NB4 (cell line): ENCODE measurements at regions not wholly inside any gene's neighbourhood (a gene's known extent, or its start where the extent isn't known, plus 50 kb on each side); places are given as distances from the start of the nearest gene placed in this dataset.

ENCODE experiments used
- DNase-seq: peaks from one replicate; pipeline ENCODE4 v3.0.0; 2010; ENCODE audit warnings: low read depth
- H3K4me3 ChIP-seq: one replicate; pipeline ENCODE4 v1.5.1; 2011; ENCODE audit warnings: mild to moderate bottlenecking, low read depth, low read length, moderate library complexity
- MYC ChIP-seq: IDR thresholded peaks from 2 replicates; pipeline ENCODE4 v1.6.1; 2011; ENCODE audit warnings: low read depth, low read length
- POLR2A ChIP-seq: IDR thresholded peaks from 2 replicates; pipeline ENCODE4 v1.6.1; 2011; ENCODE audit warnings: mild to moderate bottlenecking; ENCODE audit not compliant: insufficient read length; ENCODE audit errors: extremely low read depth
- TF ChIP-seq, protein P1 (sequence below): IDR thresholded peaks from one replicate; pipeline ENCODE4 v1.5.1; 2012; ENCODE audit warnings: low read depth, low read length
- TF ChIP-seq, protein P2 (sequence below): IDR thresholded peaks from 2 replicates; pipeline ENCODE4 v1.6.1; 2011; ENCODE audit warnings: low read depth, low read length

DNA sequence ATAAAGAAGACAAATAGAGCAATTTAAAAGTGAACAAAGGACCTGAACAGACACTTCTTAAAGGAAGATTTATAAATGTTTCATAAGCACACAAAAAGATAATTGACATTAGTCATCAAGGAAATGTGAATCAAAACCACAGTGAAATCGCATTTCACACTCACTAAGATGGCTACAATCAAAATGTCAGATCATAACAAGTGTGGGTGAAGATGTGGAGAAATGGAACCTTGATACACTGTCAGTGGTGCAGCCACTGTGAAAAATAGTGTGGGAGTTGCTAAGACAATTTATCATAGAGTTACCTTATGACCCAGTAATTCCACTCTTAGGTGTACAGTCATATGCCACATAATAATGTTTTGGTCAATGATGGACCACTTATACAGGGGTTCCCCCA, 54.5 kb upstream of the HTR4 start:
- H3K4me3 ChIP-seq = no peak overlapping the region
- DNase-seq = no peak
- TF ChIP-seq, protein P1, sequence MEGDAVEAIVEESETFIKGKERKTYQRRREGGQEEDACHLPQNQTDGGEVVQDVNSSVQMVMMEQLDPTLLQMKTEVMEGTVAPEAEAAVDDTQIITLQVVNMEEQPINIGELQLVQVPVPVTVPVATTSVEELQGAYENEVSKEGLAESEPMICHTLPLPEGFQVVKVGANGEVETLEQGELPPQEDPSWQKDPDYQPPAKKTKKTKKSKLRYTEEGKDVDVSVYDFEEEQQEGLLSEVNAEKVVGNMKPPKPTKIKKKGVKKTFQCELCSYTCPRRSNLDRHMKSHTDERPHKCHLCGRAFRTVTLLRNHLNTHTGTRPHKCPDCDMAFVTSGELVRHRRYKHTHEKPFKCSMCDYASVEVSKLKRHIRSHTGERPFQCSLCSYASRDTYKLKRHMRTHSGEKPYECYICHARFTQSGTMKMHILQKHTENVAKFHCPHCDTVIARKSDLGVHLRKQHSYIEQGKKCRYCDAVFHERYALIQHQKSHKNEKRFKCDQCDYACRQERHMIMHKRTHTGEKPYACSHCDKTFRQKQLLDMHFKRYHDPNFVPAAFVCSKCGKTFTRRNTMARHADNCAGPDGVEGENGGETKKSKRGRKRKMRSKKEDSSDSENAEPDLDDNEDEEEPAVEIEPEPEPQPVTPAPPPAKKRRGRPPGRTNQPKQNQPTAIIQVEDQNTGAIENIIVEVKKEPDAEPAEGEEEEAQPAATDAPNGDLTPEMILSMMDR = no peak
- TF ChIP-seq POLR2A = no peak
- TF ChIP-seq MYC = no peak
- TF ChIP-seq, protein P2, sequence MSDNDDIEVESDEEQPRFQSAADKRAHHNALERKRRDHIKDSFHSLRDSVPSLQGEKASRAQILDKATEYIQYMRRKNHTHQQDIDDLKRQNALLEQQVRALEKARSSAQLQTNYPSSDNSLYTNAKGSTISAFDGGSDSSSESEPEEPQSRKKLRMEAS = no peak

DNA sequence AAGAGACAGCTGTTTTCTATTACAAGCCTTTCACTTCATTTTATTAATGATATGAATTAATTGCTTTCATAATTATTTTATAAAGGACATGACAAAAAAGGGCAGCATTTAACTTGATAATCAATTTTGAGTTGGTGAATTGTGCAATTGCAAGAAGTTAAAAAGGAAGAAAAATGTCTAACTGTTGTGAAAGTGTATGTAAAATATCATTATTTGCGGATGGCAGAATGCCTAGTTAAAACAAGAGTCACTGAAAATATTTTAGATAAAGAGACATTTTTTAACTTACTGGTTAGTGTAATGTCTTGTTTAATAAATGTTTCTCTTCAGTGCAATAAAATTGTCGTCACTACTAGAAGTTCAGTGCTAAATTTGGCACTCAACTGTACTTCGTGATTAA, 57.6 kb upstream of the HTR4 start:
- H3K4me3 ChIP-seq = no peak overlapping the region
- TF ChIP-seq, protein P1 = no peak
- TF ChIP-seq MYC = no peak
- TF ChIP-seq, protein P2 = no peak
- no peak for TF ChIP-seq POLR2A
- no peak for DNase-seq

DNA sequence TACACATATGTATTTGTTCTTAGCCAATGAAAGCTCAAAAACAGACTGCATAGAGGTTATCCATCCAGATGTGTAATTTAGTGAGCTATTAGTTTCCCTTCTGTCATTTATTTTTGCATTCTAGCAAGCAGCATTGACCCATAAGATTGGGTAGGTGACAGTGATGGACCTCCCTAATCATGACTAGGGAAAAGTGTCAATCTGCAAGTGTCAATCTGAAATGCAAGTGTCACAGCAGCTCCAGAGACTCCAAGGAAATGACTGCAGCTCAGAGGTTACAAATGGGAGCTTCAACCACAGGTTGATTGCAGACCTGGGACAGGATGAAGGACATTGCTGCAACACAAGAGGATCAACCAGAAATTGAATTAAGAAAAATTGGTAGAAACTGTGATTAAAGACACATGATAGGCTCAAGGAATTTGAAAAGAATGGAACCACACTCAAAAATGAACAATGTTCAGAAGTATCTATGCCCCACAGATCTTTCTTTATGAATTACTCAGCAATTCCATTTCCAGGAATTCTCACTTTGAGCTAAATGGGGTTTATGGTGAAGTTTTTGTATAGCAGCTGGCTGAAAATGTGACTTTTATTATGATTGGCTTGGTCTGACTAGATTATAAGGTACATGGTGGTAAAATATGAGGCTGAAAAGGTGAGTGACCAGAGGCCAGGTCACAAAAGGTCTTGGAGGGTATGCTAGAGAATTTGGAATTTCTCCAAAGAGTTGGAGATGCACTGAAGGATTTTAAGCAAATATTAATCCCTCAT, 59.6 kb upstream of the HTR4 start:
- no peak for DNase-seq
- no peak overlapping the region for H3K4me3 ChIP-seq
- TF ChIP-seq MYC (no peak), POLR2A (no peak)
- TF ChIP-seq, protein P2 = no peak
- TF ChIP-seq, protein P1 = no peak

DNA sequence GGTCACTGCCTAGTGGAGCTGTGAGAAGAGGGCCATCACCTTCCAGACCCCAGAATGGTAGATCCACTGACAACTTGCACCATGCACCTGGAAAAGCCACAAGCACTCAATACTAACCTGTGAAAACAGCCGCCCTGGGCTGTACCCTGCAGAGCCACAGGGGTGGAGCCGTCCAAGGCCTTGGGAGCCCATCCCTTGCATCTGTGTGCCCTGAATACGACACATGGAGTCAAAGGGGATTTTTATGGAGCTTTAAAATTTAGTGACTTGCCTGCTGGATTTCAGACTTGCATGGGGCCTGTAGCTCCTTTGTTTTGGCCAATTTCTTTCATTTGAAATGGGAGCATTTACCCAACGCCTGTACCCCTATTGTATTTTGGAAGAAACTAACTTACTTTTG, 62.4 kb upstream of the HTR4 start:
- no peak for DNase-seq
- H3K4me3 ChIP-seq = no peak overlapping the region
- TF ChIP-seq MYC (no peak), POLR2A (no peak)
- TF ChIP-seq, protein P2 = no peak
- TF ChIP-seq, protein P1 = no peak

DNA sequence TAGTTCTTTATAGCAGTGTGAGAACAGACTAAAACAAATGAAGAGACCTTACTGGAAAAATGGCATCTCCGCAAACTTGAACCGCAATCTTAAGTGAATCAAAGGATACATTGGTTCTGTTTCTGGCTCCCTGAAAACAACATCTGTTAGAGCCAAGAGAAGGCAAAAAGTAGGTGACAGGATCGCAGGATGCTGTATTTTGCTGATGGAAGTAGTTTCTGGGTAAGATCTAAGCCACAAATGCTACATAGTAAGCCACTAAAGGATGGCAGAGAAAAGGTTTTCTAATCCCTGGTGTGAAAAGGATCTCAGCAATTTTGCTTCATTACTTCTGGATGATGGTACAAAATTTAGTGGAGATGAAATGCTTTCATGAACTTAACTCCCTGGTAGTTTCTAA, 63.3 kb upstream of the HTR4 start:
- DNase-seq = no peak
- TF ChIP-seq, protein P1 = no peak
- TF ChIP-seq, protein P2 = no peak
- no peak for TF ChIP-seq POLR2A
- TF ChIP-seq MYC = no peak
- no peak overlapping the region for H3K4me3 ChIP-seq
